AG20443 (cell line): ENCODE measurements at regions not wholly inside any gene's neighbourhood (a gene's known extent, or its start where the extent isn't known, plus 50 kb on each side); places are given as distances from the start of the nearest gene placed in this dataset.
"Not testable (repeated sequence)": the region's sequence is repeated elsewhere in the genome, so short reads cannot be mapped to it uniquely, and the experiment has no call there.

Experiments
- DNase-seq: peaks from one replicate; pipeline ENCODE4 v3.0.0; 2012; ENCODE audit warnings: low spot score, mixed read lengths

- DNase-seq, result no peak
Observed at GRCh38 chr22:25395468-25395867, 169.0 kb upstream of the GRK3 start.

- no peak for DNase-seq
Observed at GRCh38 chr22:25395915-25396314, 168.6 kb upstream of the GRK3 start.

GRCh38 chr22:25396615-25397200, 167.8 kb upstream of the GRK3 start:
- DNase-seq, result no peak

- DNase-seq, result no peak
Observed at GRCh38 chr22:25397616-25398015, 166.9 kb upstream of the GRK3 start.

- DNase-seq, result not testable (repeated sequence)
Observed at GRCh38 chr22:25398591-25399062, 165.8 kb upstream of the GRK3 start.

- DNase-seq, result peak; percentile 2
Observed at GRCh38 chr22:25399649-25400151, 164.8 kb upstream of the GRK3 start.

- DNase-seq, result peak; percentile 3
Observed at GRCh38 chr22:25402160-25402500, 162.3 kb upstream of the GRK3 start.

GRCh38 chr22:25402501-25403283, 161.8 kb upstream of the GRK3 start:
- peak; percentile 22 for DNase-seq

GRCh38 chr22:25403284-25403810, 161.1 kb upstream of the GRK3 start:
- DNase-seq, result peak; percentile 2

- peak; percentile 46 for DNase-seq
Observed at GRCh38 chr22:25403811-25404471, 160.5 kb upstream of the GRK3 start.

- DNase-seq, result peak; percentile 44
Observed at GRCh38 chr22:25404556-25404927, 159.9 kb upstream of the GRK3 start.

GRCh38 chr22:25404928-25405816, 159.3 kb upstream of the GRK3 start:
- DNase-seq, result peak; percentile 96

GRCh38 chr22:25405841-25406509, 158.5 kb upstream of the GRK3 start:
- DNase-seq, result no peak

GRCh38 chr22:25406510-25407210, 157.8 kb upstream of the GRK3 start:
- no peak for DNase-seq

- DNase-seq, result no peak
Observed at GRCh38 chr22:25407226-25407858, 157.1 kb upstream of the GRK3 start.

GRCh38 chr22:25407859-25408229, 156.6 kb upstream of the GRK3 start:
- no peak for DNase-seq

- no peak for DNase-seq
Observed at GRCh38 chr22:25409240-25409639, 155.2 kb upstream of the GRK3 start.

GRCh38 chr22:25410849-25411248, 153.6 kb upstream of the GRK3 start:
- no peak for DNase-seq

GRCh38 chr22:25413620-25414019, 150.9 kb upstream of the GRK3 start:
- DNase-seq, result no peak

- not testable (repeated sequence) for DNase-seq
Observed at GRCh38 chr22:25415731-25416130, 148.7 kb upstream of the GRK3 start.
